Activated CD4-positive, alpha-beta T cell treated with anti-CD3 and anti-CD28 coated beads, Interleukin-2, amount 10 ng/mL, durations not matched to agents 7 days and 5 days (primary cell): ENCODE measurements at regions not wholly inside any gene's neighbourhood (a gene's known extent, or its start where the extent isn't known, plus 50 kb on each side); places are given as distances from the start of the nearest gene placed in this dataset.

Source experiments
- CTCF ChIA-PET: fragments of 350-600 bp; sonication (Branson Sonifier 250); formaldehyde crosslinking; loops from one replicate; lab custom pipeline; 2021; ENCODE audit warnings: antibody characterized with exemption; lab: Charles Lee
- POLR2A ChIA-PET: fragments of 350-600 bp; sonication (Branson Sonifier 250); formaldehyde crosslinking; loops from one replicate; lab custom pipeline; 2021; ENCODE audit warnings: antibody characterized with exemption; lab: Charles Lee
- DNase-seq: peaks from one replicate; pipeline ENCODE4 v3.0.0-alpha.2; 2020
- H3K27ac Mint-ChIP-seq: one replicate; pipeline ENCODE4 v1.8.0; 2021; ENCODE audit warnings: mild to moderate bottlenecking, moderate library complexity, mixed read lengths
- H3K27me3 Mint-ChIP-seq: one replicate; pipeline ENCODE4 v1.8.0; 2021; ENCODE audit warnings: mixed read lengths
- H3K36me3 Mint-ChIP-seq: one replicate; pipeline ENCODE4 v1.8.0; 2021; ENCODE audit warnings: low read depth, mixed read lengths
- H3K4me1 Mint-ChIP-seq: one replicate; pipeline ENCODE4 v1.8.0; 2021; ENCODE audit warnings: mixed read lengths
- H3K4me3 Mint-ChIP-seq: one replicate; pipeline ENCODE4 v1.8.0; 2021; ENCODE audit warnings: mild to moderate bottlenecking, moderate library complexity, mixed read lengths
- H3K9me3 Mint-ChIP-seq: one replicate; pipeline ENCODE4 v1.8.0; 2021; ENCODE audit warnings: mixed read lengths

GRCh38 chr13:47350334-47351124 is 453.7 kb upstream of the HTR2A start:
- POLR2A ChIA-PET: no interaction called here
- Mint-ChIP-seq H3K4me3 (no peak overlapping the region), H3K27ac (no peak overlapping the region), H3K4me1 (no peaks in the 10 kb centered on the region), H3K27me3 (no peaks in the 10 kb centered on the region), H3K36me3 (no peaks in the 10 kb centered on the region), H3K9me3 (no peaks in the 10 kb centered on the region)
- DNase-seq: no peak
- CTCF ChIA-PET: interaction anchor here (0.6 to 1.1 kb wide), 2 partner anchors 346 to 728 kb away, joined by 4 to 5 read pairs; no protein-coding TSS in a partner anchor

GRCh38 chr13:47349211-47349610 is 452.4 kb upstream of the HTR2A start:
- H3K36me3 Mint-ChIP-seq: no peaks in the 10 kb centered on the region
- no peak overlapping the region for H3K4me3 Mint-ChIP-seq
- no peak overlapping the region for H3K27ac Mint-ChIP-seq
- H3K27me3 Mint-ChIP-seq: no peaks in the 10 kb centered on the region
- H3K9me3 Mint-ChIP-seq: no peaks in the 10 kb centered on the region
- no peak for DNase-seq
- no peaks in the 10 kb centered on the region for H3K4me1 Mint-ChIP-seq
- POLR2A ChIA-PET: no interaction called here
- CTCF ChIA-PET: no interaction called here

- Mint-ChIP-seq H3K9me3 (no peaks in the 10 kb centered on the region), H3K27ac (no peak overlapping the region), H3K4me3 (no peak overlapping the region), H3K36me3 (no peaks in the 10 kb centered on the region), H3K27me3 (no peaks in the 10 kb centered on the region), H3K4me1 (no peaks in the 10 kb centered on the region)
- DNase-seq: no peak
- ChIA-PET CTCF (no interaction called here), POLR2A (no interaction called here)
Measured at GRCh38 chr13:47337781-47338507, 441.1 kb upstream of the HTR2A start.

- H3K4me3 Mint-ChIP-seq: no peak overlapping the region
- no peaks in the 10 kb centered on the region for H3K9me3 Mint-ChIP-seq
- H3K36me3 Mint-ChIP-seq: no peaks in the 10 kb centered on the region
- no peak for DNase-seq
- no peaks in the 10 kb centered on the region for H3K4me1 Mint-ChIP-seq
- no peaks in the 10 kb centered on the region for H3K27me3 Mint-ChIP-seq
- H3K27ac Mint-ChIP-seq: no peak overlapping the region
- POLR2A ChIA-PET: no interaction called here
- CTCF ChIA-PET: no interaction called here
Measured at GRCh38 chr13:47334173-47334572, 437.3 kb upstream of the HTR2A start.

- H3K36me3 Mint-ChIP-seq: no peaks in the 10 kb centered on the region
- H3K4me3 Mint-ChIP-seq: no peak overlapping the region
- H3K27ac Mint-ChIP-seq: no peak overlapping the region
- CTCF ChIA-PET: no interaction called here
- no peaks in the 10 kb centered on the region for H3K27me3 Mint-ChIP-seq
- DNase-seq: no peak
- H3K4me1 Mint-ChIP-seq: no peaks in the 10 kb centered on the region
- POLR2A ChIA-PET: no interaction called here
- no peaks in the 10 kb centered on the region for H3K9me3 Mint-ChIP-seq
Measured at GRCh38 chr13:47332149-47332548, 435.3 kb upstream of the HTR2A start.

GRCh38 chr13:47330031-47330430 is 433.2 kb upstream of the HTR2A start:
- Mint-ChIP-seq H3K36me3 (no peaks in the 10 kb centered on the region), H3K27me3 (no peaks in the 10 kb centered on the region), H3K4me1 (no peaks in the 10 kb centered on the region), H3K4me3 (no peak overlapping the region), H3K27ac (no peak overlapping the region), H3K9me3 (no peaks in the 10 kb centered on the region)
- POLR2A ChIA-PET: no interaction called here
- CTCF ChIA-PET: no interaction called here
- DNase-seq: no peak

- DNase-seq: no peak
- Mint-ChIP-seq H3K4me1 (no peaks in the 10 kb centered on the region), H3K36me3 (no peaks in the 10 kb centered on the region), H3K9me3 (no peaks in the 10 kb centered on the region), H3K4me3 (no peak overlapping the region), H3K27me3 (no peaks in the 10 kb centered on the region), H3K27ac (no peak overlapping the region)
- POLR2A ChIA-PET: no interaction called here
- CTCF ChIA-PET: no interaction called here
Measured at GRCh38 chr13:47327861-47328260, 431.0 kb upstream of the HTR2A start.

GRCh38 chr13:47326061-47326460 is 429.2 kb upstream of the HTR2A start:
- Mint-ChIP-seq H3K27ac (no peak overlapping the region), H3K9me3 (no peaks in the 10 kb centered on the region), H3K27me3 (no peaks in the 10 kb centered on the region), H3K4me1 (no peaks in the 10 kb centered on the region), H3K4me3 (no peak overlapping the region), H3K36me3 (no peaks in the 10 kb centered on the region)
- CTCF ChIA-PET: no interaction called here
- DNase-seq: no peak
- POLR2A ChIA-PET: no interaction called here

GRCh38 chr13:47317356-47317755 is 420.5 kb upstream of the HTR2A start:
- Mint-ChIP-seq H3K9me3 (peaks cover 2% of the 10 kb centered on the region), H3K4me1 (no peaks in the 10 kb centered on the region), H3K4me3 (no peak overlapping the region), H3K36me3 (no peaks in the 10 kb centered on the region), H3K27me3 (no peaks in the 10 kb centered on the region), H3K27ac (no peak overlapping the region)
- CTCF ChIA-PET: no interaction called here
- POLR2A ChIA-PET: no interaction called here
- no peak for DNase-seq

- no peaks in the 10 kb centered on the region for H3K4me1 Mint-ChIP-seq
- ChIA-PET POLR2A (no interaction called here), CTCF (no interaction called here)
- no peak for DNase-seq
- H3K36me3 Mint-ChIP-seq: no peaks in the 10 kb centered on the region
- H3K27me3 Mint-ChIP-seq: no peaks in the 10 kb centered on the region
- no peak overlapping the region for H3K4me3 Mint-ChIP-seq
- H3K9me3 Mint-ChIP-seq: no peaks in the 10 kb centered on the region
- no peak overlapping the region for H3K27ac Mint-ChIP-seq
Measured at GRCh38 chr13:47310401-47310800, 413.5 kb upstream of the HTR2A start.

- H3K4me1 Mint-ChIP-seq: no peaks in the 10 kb centered on the region
- no peak overlapping the region for H3K4me3 Mint-ChIP-seq
- no peaks in the 10 kb centered on the region for H3K27me3 Mint-ChIP-seq
- H3K27ac Mint-ChIP-seq: no peak overlapping the region
- CTCF ChIA-PET: no interaction called here
- H3K9me3 Mint-ChIP-seq: no peaks in the 10 kb centered on the region
- no peaks in the 10 kb centered on the region for H3K36me3 Mint-ChIP-seq
- POLR2A ChIA-PET: no interaction called here
- no peak for DNase-seq
Measured at GRCh38 chr13:47306991-47307390, 410.1 kb upstream of the HTR2A start.

- CTCF ChIA-PET: no interaction called here
Measured at GRCh38 chr13:47303626-47304025, 406.8 kb upstream of the HTR2A start.

GRCh38 chr13:47299304-47299703 is 402.5 kb upstream of the HTR2A start:
- no peaks in the 10 kb centered on the region for H3K4me1 Mint-ChIP-seq
- ChIA-PET CTCF (no interaction called here), POLR2A (no interaction called here)
- no peaks in the 10 kb centered on the region for H3K27me3 Mint-ChIP-seq
- H3K9me3 Mint-ChIP-seq: no peaks in the 10 kb centered on the region
- no peak overlapping the region for H3K4me3 Mint-ChIP-seq
- no peak overlapping the region for H3K27ac Mint-ChIP-seq
- H3K36me3 Mint-ChIP-seq: no peaks in the 10 kb centered on the region
- DNase-seq: no peak

More at GRCh38 chr13:47303626-47304025, 406.8 kb upstream of the HTR2A start:
- no peaks in the 10 kb centered on the region for H3K9me3 Mint-ChIP-seq
- no peak overlapping the region for H3K4me3 Mint-ChIP-seq
- no peak overlapping the region for H3K27ac Mint-ChIP-seq
- H3K4me1 Mint-ChIP-seq: no peaks in the 10 kb centered on the region
- no peaks in the 10 kb centered on the region for H3K36me3 Mint-ChIP-seq
- no peak for DNase-seq
- H3K27me3 Mint-ChIP-seq: no peaks in the 10 kb centered on the region
- POLR2A ChIA-PET: no interaction called here
